ENCODE measurements at regions not wholly inside any gene's neighbourhood (a gene's known extent, or its start where the extent isn't known, plus 50 kb on each side); places are given as distances from the start of the nearest gene placed in this dataset.

DNA sequence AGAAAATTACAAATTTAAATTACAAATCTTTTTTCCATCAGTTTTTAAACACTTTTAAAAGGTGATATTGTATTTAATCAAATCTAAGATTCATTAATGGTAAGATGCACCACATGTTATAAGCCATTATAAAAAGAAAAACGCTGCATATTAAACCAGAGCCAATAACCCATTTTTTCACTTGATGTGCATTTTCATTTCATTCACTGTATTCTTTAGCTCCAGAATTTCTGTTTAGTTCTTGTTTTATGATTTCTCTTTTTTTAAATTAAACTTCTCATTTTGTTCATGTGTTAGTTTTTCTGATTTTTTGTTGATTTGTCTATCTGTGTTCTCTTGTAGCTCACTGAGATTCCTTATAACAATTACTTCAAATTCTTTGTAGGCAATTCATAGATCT, 62.4 kb upstream of the MBOAT2 start:
- no peaks in the 10 kb centered on the region for H3K27me3 ChIP-seq (ENCODE audit: insufficient read depth, insufficient read length)
- H3K9ac ChIP-seq (ENCODE audit: insufficient read length, low read depth) = no peak overlapping the region
- H3K4me3 ChIP-seq (ENCODE audit: insufficient read length, low read depth) = no peak overlapping the region
- no peaks in the 10 kb centered on the region; the same call in 1 of the 2 replicates for H3K9me3 ChIP-seq (ENCODE audit: insufficient read depth, low read length)
- H3K36me3 ChIP-seq (ENCODE audit: insufficient read depth, insufficient read length, low read length) = no peaks in the 10 kb centered on the region
- DNase-seq (ENCODE audit: low read depth, low spot score) = no peak
- H3K4me1 ChIP-seq (ENCODE audit: insufficient read depth, insufficient read length) = no peaks in the 10 kb centered on the region
- TF ChIP-seq YY1 (IDR thresholded peaks at IDR 0.05; ENCODE audit: insufficient read depth, insufficient read length) = no peak
- no peak for TF ChIP-seq ZNF274 (IDR thresholded peaks at IDR 0.05; ENCODE audit: low read depth, low read length)
- TF ChIP-seq SUZ12 (IDR thresholded peaks at IDR 0.05; ENCODE audit: extremely low read depth, insufficient read depth, insufficient read length) = no peak

- TF ChIP-seq YY1 (IDR thresholded peaks at IDR 0.05; ENCODE audit: insufficient read depth, insufficient read length) (no peak), ZNF274 (IDR thresholded peaks at IDR 0.05; ENCODE audit: low read depth, low read length) (no peak), SUZ12 (IDR thresholded peaks at IDR 0.05; ENCODE audit: extremely low read depth, insufficient read depth, insufficient read length) (no peak)
- Histone ChIP-seq H3K36me3 (ENCODE audit: insufficient read depth, insufficient read length, low read length) (no peaks in the 10 kb centered on the region), H3K9me3 (ENCODE audit: insufficient read depth, low read length) (no peaks in the 10 kb centered on the region; the same call in 1 of the 2 replicates), H3K9ac (ENCODE audit: insufficient read length, low read depth) (no peak overlapping the region), H3K4me1 (ENCODE audit: insufficient read depth, insufficient read length) (no peaks in the 10 kb centered on the region), H3K4me3 (ENCODE audit: insufficient read length, low read depth) (no peak overlapping the region), H3K27me3 (ENCODE audit: insufficient read depth, insufficient read length) (no peaks in the 10 kb centered on the region)
- DNase-seq (ENCODE audit: low read depth, low spot score) = no peak
Observed at GRCh38 chr2:9063023-9063606, 59.6 kb upstream of the MBOAT2 start.

- DNase-seq (ENCODE audit: low read depth, low spot score) = no peak
- Histone ChIP-seq H3K4me3 (ENCODE audit: insufficient read length, low read depth) (no peak overlapping the region), H3K36me3 (ENCODE audit: insufficient read depth, insufficient read length, low read length) (no peaks in the 10 kb centered on the region), H3K27me3 (ENCODE audit: insufficient read depth, insufficient read length) (no peaks in the 10 kb centered on the region), H3K9ac (ENCODE audit: insufficient read length, low read depth) (no peak overlapping the region), H3K9me3 (ENCODE audit: insufficient read depth, low read length) (no peaks in the 10 kb centered on the region), H3K4me1 (ENCODE audit: insufficient read depth, insufficient read length) (no peaks in the 10 kb centered on the region)
- TF ChIP-seq ZNF274 (IDR thresholded peaks at IDR 0.05; ENCODE audit: low read depth, low read length) = no peak
Observed at GRCh38 chr2:9060819-9061218, 57.3 kb upstream of the MBOAT2 start.

DNA sequence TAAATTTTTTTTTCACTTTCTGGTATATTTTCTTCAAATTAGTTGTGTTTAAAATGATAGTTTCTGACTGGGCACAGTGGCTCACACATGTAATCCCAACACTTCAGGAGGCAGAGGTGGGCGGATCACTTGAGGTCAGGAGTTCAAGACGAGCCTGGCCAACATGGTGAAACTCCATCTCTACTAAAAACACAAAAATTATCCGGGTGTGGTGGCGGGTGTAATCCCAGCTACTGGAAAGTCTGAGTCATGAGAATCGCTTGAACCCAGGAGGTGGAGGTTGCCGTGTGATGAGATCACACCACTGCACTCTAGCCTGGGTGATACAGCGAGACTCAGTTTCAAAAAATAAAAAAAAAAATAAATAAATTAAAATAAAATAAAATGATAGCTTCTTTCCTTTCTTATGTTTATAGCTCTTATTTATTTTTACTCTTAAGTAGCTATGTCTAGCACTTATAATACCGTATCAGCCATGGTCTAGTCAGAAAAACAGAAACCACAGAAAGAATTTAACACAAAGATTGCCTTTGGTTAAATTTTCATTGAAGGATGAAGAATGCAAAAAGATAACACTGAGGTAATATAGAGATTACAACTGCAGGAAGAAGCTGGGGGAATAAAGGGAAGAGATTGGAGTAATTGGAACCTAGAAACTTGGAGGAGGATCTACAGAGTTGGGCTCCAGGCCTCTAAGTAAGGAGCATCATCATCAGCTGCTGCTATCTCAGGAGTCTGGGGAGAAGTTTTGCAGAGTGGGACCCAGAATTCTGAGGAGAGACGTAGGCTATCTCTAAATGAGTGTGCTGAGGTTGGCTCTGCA, 54.7 kb upstream of the MBOAT2 start:
- H3K36me3 ChIP-seq (ENCODE audit: insufficient read depth, insufficient read length, low read length) = no peaks in the 10 kb centered on the region
- no peak overlapping the region for H3K4me3 ChIP-seq (ENCODE audit: insufficient read length, low read depth)
- no peak for DNase-seq (ENCODE audit: low read depth, low spot score)
- no peak for TF ChIP-seq YY1 (IDR thresholded peaks at IDR 0.05; ENCODE audit: insufficient read depth, insufficient read length)
- no peaks in the 10 kb centered on the region for H3K4me1 ChIP-seq (ENCODE audit: insufficient read depth, insufficient read length)
- no peaks in the 10 kb centered on the region for H3K9me3 ChIP-seq (ENCODE audit: insufficient read depth, low read length)
- H3K9ac ChIP-seq (ENCODE audit: insufficient read length, low read depth) = no peak overlapping the region
- no peaks in the 10 kb centered on the region for H3K27me3 ChIP-seq (ENCODE audit: insufficient read depth, insufficient read length)

DNA sequence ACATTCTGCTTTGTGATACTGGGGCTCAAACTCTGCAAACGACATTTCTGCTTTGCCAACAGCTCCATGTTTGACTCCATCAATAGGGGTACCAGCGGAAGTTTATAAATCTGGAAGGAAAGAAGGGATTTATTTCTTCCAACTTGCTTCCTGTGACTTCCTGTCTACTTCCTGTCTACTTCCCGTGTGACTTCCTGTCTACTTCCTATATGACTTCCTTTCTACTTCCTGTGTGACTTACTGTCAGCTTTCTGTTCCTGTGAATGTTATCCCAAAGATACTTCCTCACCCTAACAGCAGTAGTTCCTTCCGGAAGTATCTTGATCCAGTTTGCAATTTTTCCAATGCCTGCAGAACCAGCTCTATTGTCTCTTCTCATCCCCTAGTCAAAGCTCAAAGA, 52.0 kb upstream of the MBOAT2 start:
- Histone ChIP-seq H3K9ac (ENCODE audit: insufficient read length, low read depth) (no peak overlapping the region), H3K4me3 (ENCODE audit: insufficient read length, low read depth) (no peak overlapping the region)

GRCh38 chr2:9053534-9053931, 50.0 kb upstream of the MBOAT2 start:
- TF ChIP-seq SUZ12 (IDR thresholded peaks at IDR 0.05; ENCODE audit: extremely low read depth, insufficient read depth, insufficient read length) (no peak), ZNF274 (IDR thresholded peaks at IDR 0.05; ENCODE audit: low read depth, low read length) (no peak), YY1 (IDR thresholded peaks at IDR 0.05; ENCODE audit: insufficient read depth, insufficient read length) (no peak)
- H3K9ac ChIP-seq (ENCODE audit: insufficient read length, low read depth) = no peak overlapping the region
- DNase-seq (ENCODE audit: low read depth, low spot score) = no peak
- H3K9me3 ChIP-seq (ENCODE audit: insufficient read depth, low read length) = no peaks in the 10 kb centered on the region
- H3K4me1 ChIP-seq (ENCODE audit: insufficient read depth, insufficient read length) = no peaks in the 10 kb centered on the region
- no peak overlapping the region for H3K4me3 ChIP-seq (ENCODE audit: insufficient read length, low read depth)
- no peaks in the 10 kb centered on the region for H3K27me3 ChIP-seq (ENCODE audit: insufficient read depth, insufficient read length)
- no peaks in the 10 kb centered on the region for H3K36me3 ChIP-seq (ENCODE audit: insufficient read depth, insufficient read length, low read length)

More for the DNA sequence above, 52.0 kb upstream of the MBOAT2 start:
- Histone ChIP-seq H3K27me3 (ENCODE audit: insufficient read depth, insufficient read length) (no peaks in the 10 kb centered on the region), H3K36me3 (ENCODE audit: insufficient read depth, insufficient read length, low read length) (no peaks in the 10 kb centered on the region), H3K4me1 (ENCODE audit: insufficient read depth, insufficient read length) (no peaks in the 10 kb centered on the region), H3K9me3 (ENCODE audit: insufficient read depth, low read length) (no peaks in the 10 kb centered on the region)
- no peak for DNase-seq (ENCODE audit: low read depth, low spot score)
- TF ChIP-seq SUZ12 (IDR thresholded peaks at IDR 0.05; ENCODE audit: extremely low read depth, insufficient read depth, insufficient read length) (no peak), YY1 (IDR thresholded peaks at IDR 0.05; ENCODE audit: insufficient read depth, insufficient read length) (no peak), ZNF274 (IDR thresholded peaks at IDR 0.05; ENCODE audit: low read depth, low read length) (no peak)
